ENCODE measurements at regions not wholly inside any gene's neighbourhood (a gene's known extent, or its start where the extent isn't known, plus 50 kb on each side); places are given as distances from the start of the nearest gene placed in this dataset.

DNA sequence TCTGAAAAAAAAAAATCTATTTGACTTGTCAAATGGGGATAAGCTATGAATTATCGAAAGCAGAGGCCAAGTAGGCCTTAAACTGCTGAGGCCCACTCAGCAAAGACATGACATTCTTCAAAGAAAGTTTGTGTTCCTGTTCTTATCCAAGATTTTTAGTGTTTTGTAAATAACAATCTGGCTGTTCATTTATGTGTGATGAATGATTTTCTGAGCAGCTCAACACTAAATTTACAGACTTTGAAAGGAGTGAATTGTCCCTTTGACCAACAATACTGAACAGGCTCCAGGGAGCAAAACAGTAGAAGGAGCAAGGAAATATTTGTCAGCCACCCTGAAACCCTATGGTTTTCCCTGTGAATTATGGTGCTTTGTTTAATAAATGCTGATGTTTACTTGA, 512.6 kb upstream of the NAALADL2 start:
- ATAC-seq: no peak
- TF ChIP-seq TCF4 (CRISPR knock-in tag; IDR thresholded peaks at IDR 0.05; ENCODE audit: borderline replicate concordance): no peak
- TF ChIP-seq ZNF70 (CRISPR knock-in tag; IDR thresholded peaks at IDR 0.05): no peak
- TF ChIP-seq, protein P1, sequence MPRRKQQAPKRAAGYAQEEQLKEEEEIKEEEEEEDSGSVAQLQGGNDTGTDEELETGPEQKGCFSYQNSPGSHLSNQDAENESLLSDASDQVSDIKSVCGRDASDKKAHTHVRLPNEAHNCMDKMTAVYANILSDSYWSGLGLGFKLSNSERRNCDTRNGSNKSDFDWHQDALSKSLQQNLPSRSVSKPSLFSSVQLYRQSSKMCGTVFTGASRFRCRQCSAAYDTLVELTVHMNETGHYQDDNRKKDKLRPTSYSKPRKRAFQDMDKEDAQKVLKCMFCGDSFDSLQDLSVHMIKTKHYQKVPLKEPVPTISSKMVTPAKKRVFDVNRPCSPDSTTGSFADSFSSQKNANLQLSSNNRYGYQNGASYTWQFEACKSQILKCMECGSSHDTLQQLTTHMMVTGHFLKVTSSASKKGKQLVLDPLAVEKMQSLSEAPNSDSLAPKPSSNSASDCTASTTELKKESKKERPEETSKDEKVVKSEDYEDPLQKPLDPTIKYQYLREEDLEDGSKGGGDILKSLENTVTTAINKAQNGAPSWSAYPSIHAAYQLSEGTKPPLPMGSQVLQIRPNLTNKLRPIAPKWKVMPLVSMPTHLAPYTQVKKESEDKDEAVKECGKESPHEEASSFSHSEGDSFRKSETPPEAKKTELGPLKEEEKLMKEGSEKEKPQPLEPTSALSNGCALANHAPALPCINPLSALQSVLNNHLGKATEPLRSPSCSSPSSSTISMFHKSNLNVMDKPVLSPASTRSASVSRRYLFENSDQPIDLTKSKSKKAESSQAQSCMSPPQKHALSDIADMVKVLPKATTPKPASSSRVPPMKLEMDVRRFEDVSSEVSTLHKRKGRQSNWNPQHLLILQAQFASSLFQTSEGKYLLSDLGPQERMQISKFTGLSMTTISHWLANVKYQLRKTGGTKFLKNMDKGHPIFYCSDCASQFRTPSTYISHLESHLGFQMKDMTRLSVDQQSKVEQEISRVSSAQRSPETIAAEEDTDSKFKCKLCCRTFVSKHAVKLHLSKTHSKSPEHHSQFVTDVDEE (CRISPR knock-in tag; IDR thresholded peaks at IDR 0.05): no peak

DNA sequence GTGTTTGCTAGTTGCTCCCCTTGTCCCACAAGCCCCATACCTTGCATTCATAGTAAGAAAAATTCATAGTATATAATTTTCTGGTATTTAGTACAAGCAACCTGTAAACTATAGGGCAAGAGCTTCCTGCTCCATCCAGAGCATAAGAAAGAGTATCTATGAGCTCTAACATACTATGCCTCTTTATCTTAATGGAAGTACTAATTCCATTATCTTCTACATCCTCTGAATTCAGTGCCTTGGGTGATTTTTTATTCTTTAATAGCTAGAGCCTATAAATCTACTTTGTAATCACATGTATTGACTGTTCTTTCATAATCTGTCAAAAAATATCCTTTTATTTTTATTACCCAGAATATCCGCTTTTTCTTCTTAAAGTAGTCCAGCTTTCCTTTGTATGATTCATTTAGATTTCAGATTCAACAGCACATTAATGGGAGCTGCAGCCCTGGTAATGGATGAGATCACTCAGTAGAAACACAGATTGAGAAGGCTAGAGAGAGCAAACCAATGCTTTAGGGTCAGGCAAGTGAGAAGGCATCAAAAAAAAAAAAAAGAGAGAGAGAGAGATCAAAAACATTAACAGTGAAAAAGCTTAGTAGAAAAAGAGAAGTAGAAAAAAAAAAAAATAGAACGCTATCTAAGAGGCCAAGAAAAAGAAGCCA, 511.5 kb upstream of the NAALADL2 start:
- ATAC-seq: no peak

DNA sequence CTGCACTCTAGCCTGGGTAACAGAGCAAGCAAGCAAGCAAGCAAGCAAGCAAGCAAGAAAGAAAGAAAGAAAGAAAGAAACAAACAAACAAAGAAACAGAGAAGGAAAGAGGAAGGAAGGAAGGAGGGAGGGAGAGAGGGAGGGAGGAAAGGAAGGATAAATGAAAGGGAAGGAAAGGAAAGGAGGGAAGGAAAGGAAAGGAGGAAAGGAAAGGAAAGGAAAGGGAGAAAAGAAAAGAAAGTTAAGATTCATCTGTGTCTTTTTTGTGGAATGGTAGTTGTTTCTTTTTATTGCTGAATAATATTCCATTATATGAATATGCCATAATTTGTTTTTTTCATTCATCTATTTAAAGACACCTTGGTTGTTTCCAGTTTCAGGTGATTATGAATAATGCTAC, 506.9 kb upstream of the NAALADL2 start:
- ATAC-seq: no peak
- TF ChIP-seq GLIS3 (CRISPR knock-in tag; IDR thresholded peaks at IDR 0.05) (no peak), ARNTL (CRISPR knock-in tag; IDR thresholded peaks at IDR 0.05; ENCODE audit: borderline replicate concordance, low read depth) (no peak), PPARA (CRISPR knock-in tag; IDR thresholded peaks at IDR 0.05; ENCODE audit: borderline replicate concordance) (no peak), ZNF70 (CRISPR knock-in tag; IDR thresholded peaks at IDR 0.05) (no peak), ZNF8 (CRISPR knock-in tag; IDR thresholded peaks at IDR 0.05) (no peak), TOX (CRISPR knock-in tag; IDR thresholded peaks at IDR 0.05; ENCODE audit: borderline replicate concordance) (no peak), ZFP3 (CRISPR knock-in tag; IDR thresholded peaks at IDR 0.05) (no peak), OSR1 (CRISPR knock-in tag; IDR thresholded peaks at IDR 0.05) (no peak), ZC3H10 (CRISPR knock-in tag; IDR thresholded peaks at IDR 0.05) (no peak), ISL1 (CRISPR knock-in tag; IDR thresholded peaks at IDR 0.05) (no peak), BACH2 (CRISPR knock-in tag; IDR thresholded peaks at IDR 0.05; ENCODE audit: borderline replicate concordance) (no peak)
- TF ChIP-seq, protein P2, sequence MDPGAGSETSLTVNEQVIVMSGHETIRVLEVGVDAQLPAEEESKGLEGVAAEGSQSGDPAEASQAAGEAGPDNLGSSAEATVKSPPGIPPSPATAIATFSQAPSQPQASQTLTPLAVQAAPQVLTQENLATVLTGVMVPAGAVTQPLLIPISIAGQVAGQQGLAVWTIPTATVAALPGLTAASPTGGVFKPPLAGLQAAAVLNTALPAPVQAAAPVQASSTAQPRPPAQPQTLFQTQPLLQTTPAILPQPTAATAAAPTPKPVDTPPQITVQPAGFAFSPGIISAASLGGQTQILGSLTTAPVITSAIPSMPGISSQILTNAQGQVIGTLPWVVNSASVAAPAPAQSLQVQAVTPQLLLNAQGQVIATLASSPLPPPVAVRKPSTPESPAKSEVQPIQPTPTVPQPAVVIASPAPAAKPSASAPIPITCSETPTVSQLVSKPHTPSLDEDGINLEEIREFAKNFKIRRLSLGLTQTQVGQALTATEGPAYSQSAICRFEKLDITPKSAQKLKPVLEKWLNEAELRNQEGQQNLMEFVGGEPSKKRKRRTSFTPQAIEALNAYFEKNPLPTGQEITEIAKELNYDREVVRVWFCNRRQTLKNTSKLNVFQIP (CRISPR knock-in tag; IDR thresholded peaks at IDR 0.05; ENCODE audit: borderline replicate concordance, low read depth): no peak
- TF ChIP-seq, protein P3, sequence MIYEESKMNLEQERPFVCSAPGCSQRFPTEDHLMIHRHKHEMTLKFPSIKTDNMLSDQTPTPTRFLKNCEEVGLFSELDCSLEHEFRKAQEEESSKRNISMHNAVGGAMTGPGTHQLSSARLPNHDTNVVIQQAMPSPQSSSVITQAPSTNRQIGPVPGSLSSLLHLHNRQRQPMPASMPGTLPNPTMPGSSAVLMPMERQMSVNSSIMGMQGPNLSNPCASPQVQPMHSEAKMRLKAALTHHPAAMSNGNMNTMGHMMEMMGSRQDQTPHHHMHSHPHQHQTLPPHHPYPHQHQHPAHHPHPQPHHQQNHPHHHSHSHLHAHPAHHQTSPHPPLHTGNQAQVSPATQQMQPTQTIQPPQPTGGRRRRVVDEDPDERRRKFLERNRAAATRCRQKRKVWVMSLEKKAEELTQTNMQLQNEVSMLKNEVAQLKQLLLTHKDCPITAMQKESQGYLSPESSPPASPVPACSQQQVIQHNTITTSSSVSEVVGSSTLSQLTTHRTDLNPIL (CRISPR knock-in tag; IDR thresholded peaks at IDR 0.05; ENCODE audit: low read depth): no peak
- TF ChIP-seq, protein P4, sequence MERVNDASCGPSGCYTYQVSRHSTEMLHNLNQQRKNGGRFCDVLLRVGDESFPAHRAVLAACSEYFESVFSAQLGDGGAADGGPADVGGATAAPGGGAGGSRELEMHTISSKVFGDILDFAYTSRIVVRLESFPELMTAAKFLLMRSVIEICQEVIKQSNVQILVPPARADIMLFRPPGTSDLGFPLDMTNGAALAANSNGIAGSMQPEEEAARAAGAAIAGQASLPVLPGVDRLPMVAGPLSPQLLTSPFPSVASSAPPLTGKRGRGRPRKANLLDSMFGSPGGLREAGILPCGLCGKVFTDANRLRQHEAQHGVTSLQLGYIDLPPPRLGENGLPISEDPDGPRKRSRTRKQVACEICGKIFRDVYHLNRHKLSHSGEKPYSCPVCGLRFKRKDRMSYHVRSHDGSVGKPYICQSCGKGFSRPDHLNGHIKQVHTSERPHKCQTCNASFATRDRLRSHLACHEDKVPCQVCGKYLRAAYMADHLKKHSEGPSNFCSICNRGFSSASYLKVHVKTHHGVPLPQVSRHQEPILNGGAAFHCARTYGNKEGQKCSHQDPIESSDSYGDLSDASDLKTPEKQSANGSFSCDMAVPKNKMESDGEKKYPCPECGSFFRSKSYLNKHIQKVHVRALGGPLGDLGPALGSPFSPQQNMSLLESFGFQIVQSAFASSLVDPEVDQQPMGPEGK (CRISPR knock-in tag; IDR thresholded peaks at IDR 0.05; ENCODE audit: borderline replicate concordance): no peak

More for the DNA sequence above, 511.5 kb upstream of the NAALADL2 start:
- TF ChIP-seq, protein P5, sequence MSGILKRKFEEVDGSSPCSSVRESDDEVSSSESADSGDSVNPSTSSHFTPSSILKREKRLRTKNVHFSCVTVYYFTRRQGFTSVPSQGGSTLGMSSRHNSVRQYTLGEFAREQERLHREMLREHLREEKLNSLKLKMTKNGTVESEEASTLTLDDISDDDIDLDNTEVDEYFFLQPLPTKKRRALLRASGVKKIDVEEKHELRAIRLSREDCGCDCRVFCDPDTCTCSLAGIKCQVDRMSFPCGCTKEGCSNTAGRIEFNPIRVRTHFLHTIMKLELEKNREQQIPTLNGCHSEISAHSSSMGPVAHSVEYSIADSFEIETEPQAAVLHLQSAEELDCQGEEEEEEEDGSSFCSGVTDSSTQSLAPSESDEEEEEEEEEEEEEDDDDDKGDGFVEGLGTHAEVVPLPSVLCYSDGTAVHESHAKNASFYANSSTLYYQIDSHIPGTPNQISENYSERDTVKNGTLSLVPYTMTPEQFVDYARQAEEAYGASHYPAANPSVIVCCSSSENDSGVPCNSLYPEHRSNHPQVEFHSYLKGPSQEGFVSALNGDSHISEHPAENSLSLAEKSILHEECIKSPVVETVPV (CRISPR knock-in tag; IDR thresholded peaks at IDR 0.05): no peak

DNA sequence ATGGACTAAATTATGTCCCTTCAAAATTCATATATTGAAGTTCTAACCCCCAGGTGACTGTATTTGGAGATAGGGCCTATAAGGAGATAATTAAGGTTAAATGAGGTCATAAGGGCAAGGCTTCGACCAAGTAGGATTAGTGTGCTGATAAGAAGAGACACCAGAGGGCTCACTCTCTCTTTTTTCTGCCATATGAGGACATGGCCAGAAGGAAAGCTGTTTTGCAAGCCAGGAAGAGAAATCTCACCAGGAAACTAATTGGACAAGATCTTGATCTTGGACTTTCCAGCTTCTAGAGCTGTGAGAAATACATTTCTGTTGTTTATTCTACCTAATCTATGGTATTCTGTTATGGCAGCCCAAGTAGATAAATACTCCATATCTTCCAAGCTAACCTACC, 503.6 kb upstream of the NAALADL2 start:
- ATAC-seq: peak; percentile 80
- no peak for TF ChIP-seq ZNF70 (CRISPR knock-in tag; IDR thresholded peaks at IDR 0.05)
- TF ChIP-seq ZC3H10 (CRISPR knock-in tag; IDR thresholded peaks at IDR 0.05): no peak
- TF ChIP-seq, protein P2 (CRISPR knock-in tag; IDR thresholded peaks at IDR 0.05; ENCODE audit: borderline replicate concordance, low read depth): no peak
- no peak for TF ChIP-seq ZNF565 (CRISPR knock-in tag; conservative IDR thresholded peaks at IDR 0.05; ENCODE audit: low read depth)
- TF ChIP-seq TOX (CRISPR knock-in tag; IDR thresholded peaks at IDR 0.05; ENCODE audit: borderline replicate concordance): no peak
- TF ChIP-seq, protein P5 (CRISPR knock-in tag; IDR thresholded peaks at IDR 0.05): no peak
- TF ChIP-seq, protein P4 (CRISPR knock-in tag; IDR thresholded peaks at IDR 0.05; ENCODE audit: borderline replicate concordance): no peak
- TF ChIP-seq ZFP3 (CRISPR knock-in tag; IDR thresholded peaks at IDR 0.05): no peak
- TF ChIP-seq RARB (CRISPR knock-in tag; IDR thresholded peaks at IDR 0.05): no peak
